SKM-1 (cell line): ENCODE measurements at regions not wholly inside any gene's neighbourhood (a gene's known extent, or its start where the extent isn't known, plus 50 kb on each side); places are given as distances from the start of the nearest gene placed in this dataset.
A peak's percentile ranks its signal among the peaks of the same experiment; 100 is the strongest.

Source experiments
- DNase-seq: peaks from one replicate; lab custom pipeline; 2025; ENCODE audit not compliant: unreplicated experiment; lab: John Stamatoyannopoulos, UW

DNA sequence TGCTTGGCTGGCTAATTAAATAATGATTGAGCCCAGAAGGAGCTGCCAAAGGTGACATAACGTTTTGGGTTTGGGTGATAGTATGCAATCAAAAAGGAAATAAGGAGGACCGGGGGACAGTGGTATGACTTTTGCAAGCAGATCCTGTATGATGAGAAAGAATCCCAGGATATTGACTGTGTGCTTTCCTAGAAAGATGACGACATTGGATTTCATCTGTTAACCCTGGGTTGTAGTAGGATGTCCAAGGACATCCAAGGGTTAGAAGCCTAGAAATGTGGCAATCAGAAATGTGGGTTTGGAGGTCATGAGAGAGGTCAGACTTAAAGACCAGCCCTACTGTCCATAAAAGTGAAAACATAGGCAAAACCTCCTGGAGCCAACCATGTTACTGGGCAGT lies 50.3 kb upstream of the HMHB1 start:
- no peak for DNase-seq

DNA sequence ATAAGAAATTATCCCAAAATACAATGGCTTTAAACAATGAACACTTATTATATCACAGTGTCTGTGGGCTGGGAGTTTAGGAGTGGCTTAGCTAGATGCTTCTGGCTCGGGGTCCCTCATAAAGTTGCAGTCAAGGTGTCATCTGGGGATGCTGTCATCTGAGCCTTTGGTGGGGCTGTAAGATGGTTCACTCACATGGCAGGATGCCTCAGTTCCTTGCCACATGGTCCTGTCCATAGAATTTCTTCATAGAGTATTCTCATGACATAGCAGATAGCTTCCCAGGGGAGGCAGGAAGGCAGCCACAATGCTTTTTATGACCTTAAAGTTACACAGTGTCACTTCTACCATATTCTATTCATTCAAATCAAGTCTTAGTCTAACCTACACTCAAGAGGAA lies 51.2 kb upstream of the HMHB1 start:
- DNase-seq, result no peak

DNA sequence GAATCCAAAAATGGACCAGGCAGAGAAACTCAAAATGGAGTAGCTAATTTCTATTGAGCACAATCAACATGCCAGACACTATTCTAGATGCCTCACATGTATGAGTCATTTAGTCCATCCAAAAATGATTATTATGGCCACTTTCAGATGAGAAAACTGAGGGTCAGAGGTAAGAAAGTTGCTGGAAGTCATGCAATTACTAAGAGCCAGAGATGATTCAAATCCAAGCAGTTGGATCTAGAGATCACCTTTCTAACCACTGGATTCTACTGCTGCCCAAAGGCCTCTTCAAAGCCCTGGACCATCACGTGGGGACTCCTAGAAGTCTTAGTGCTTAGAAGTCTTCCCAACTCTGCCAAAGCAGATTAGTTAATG lies 51.8 kb upstream of the HMHB1 start:
- DNase-seq, result no peak

DNA sequence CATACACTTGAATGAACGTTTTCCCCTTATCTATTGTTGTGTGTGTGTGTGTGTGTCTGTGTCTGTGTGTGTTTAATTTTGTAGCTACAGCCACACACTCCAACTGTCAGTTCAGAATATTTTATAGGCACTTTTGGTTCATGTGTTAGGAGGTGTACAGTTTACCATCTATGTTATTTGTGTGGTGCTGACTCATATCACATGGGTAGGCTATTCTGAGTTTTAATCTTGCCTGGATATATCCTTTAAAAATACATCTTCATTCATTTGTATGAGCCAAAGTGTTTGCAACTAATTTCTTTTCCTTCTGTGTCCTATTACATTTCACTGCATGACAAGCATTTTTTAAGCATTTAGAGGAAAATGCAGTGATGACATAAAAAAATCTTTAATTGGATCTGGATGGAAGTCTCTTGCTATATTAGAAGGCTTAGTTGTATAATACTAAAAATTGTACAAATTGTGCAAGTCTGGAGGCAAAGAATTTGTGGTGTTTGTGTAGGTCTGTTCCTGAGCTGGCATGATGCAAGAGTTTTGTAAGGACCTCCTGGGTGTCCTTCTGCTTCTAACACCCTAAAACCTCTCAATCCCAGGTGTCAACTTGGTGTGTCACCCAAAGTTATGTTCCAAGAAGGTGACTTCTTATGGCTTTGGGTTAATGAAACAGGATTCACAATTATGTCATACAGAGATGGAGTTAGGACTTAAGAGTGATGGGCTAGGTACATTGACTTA lies 52.4 kb upstream of the HMHB1 start:
- no peak for DNase-seq

DNA sequence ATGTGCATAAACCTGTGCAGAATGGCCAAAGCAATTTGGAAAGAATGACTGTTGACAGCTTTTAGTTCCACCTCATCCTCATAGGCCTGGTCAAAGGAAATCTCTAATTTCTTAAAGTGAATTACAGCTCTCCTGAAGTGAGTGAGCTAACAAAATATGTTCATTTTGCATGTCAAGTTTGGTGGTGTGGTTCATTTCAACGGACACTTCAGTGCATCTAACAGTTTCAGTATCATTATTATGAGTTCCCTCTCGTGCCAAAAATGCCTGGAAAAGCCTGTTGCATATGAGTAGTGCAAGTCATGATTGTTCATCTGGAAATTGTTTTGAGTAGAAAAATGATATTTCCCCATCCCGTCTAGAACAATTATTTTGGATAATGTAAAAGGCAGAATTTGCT lies 53.2 kb upstream of the HMHB1 start:
- no peak for DNase-seq

DNA sequence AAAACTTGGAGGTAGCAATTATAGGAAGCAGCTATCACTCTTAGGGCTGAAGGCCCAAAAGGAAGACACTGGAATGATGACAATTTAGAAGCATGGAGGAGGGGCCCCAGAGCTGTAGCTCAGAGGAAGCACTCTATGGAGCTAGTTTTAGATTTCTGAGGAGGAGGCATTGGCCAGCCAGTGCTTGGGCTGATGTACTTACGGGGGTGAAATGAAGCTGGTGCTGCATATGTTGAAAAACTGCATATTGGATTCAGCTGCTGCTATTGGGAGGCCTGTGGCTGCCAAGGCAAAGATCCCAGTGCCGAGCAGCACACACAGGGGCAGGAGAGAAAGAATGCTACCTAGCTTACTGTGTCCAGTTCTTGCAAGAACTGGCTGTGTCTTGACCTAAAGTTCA lies 53.9 kb upstream of the HMHB1 start:
- no peak for DNase-seq

DNA sequence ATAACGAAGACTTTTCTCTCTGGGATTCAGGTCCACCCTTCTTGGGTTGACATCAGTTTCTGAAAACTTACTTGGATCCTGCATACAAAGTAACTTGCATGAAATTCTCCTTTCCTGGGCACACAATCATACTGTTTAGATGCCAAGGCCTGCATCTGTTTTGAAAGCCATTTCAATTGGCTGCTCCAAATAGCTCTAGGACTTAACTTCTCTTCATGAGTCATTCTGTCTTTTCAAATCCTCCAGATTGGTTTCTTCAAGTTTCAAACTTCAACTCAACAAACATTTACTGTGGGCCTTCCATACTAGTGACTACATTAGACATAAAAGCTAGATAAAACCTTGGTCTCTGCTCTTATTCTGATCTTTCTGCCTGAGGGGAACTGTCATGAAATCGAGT lies 54.8 kb upstream of the HMHB1 start:
- no peak for DNase-seq

DNA sequence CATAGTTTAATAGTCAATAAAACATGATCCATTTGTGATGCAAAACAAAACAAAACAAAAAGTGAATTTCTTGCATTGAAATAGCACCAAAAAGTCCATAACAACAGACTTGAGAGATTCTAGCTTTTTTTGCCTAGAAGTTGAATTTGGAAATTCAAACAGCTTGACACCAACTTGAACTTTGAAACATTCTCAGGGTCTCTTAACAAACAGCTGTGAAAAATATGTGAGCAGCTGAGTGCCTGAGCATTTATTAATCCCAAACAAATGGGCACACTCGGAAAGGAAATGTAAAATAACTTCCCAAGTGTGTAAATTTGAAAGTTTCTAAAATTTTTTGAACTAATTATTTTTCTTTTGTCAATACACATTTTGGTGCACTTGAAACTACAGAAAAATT lies 56.0 kb upstream of the HMHB1 start:
- DNase-seq, result no peak

DNA sequence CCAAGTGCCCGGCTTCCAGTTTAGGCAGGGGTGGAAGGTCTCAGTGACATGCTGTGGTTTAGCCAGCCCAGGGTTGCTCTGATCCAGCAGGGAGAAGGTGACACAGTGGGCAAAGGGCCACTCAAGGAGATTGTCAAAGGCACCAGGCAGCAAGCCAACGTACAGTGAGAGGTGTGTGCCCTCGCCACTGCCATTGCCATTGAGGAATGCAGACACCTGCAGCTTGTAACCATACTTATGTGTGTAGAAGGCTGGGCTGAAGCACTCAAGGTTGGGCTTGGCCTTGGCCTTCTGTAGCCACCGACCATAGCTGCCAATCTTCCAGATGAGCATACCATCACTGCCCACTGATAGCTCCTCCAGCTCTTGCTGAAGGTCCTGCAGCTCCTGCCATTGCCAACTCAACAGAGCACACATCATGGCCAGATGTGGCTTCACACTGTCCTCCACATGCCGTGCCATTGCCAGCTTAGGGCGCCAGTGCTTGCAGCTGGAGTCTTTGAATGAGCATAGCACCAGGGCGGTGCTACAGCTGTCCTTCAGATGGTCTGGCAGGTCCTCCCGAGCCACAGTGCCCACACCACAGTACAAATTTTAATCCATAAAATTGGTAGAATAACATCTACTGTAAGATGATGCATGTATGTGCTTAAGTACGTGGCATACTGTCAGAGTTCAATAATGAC lies 59.7 kb upstream of the HMHB1 start:
- DNase-seq, result no peak

DNA sequence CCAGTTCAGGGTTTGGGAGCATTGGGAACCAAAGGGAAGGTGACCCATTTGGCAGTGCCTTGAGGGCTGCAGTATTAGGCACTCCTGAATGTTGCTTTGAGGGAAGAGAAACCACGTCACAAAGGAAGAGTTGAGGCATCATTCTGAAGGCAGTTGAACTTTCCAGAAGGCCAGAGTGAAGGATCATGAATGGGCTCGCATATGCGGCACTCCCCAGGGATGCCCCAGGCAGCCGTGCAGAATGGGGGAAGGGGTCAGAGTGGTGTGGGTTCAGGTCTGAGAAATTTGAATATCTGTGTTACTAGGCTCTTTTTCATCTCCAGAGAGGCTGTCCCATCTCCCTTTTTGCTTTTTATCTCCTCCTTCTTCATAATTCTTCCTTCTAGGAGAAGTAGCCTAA lies 60.6 kb upstream of the HMHB1 start:
- DNase-seq, result no peak

DNA sequence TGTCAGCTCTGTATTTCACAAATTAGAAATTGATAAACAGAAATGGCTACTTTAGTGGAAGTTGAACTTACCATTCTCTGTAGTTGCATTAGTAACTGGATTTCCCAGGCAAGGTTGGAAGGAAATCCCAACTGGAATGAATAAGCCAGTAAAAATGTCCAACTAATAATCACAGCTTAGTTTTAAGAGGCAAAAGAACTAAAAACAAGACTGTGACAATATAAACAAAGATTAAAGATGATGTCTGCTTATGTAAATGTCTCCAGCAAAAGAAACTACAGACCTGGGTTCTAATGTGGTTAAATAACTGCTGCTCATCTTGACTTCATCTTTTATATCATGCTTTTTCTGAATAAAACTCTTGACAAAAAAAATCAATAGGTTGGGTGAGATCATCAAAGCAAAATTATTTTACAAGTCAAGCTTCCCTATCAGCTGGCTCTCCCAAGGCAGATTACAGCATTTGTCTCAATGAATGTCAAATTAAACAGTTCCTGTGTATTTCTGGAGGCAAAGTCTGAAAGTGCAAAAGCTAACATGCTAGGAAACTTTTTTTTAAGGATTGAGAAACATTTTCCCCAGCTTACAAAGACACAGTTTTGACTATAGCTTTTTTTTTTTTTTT lies 62.3 kb upstream of the HMHB1 start:
- DNase-seq, result no peak

DNA sequence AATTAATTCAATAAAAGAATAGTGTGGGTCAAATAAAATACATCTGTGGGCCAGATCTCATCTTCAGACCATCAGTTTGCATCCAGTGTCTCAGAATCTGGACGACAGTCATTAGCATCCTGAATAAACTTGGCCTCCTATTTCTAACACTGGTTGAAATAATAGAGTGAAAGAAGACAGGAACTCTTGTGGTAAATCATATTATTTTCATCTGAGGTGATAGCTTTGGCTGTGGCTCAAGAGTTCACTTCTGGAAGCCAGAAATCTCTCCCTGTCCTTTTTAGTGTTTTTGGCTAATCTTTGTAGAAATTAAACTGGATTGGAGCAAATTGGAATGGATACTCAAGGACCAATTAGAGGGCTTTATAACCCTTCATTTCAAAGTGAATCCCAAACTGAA lies 63.4 kb upstream of the HMHB1 start:
- DNase-seq, result no peak

DNA sequence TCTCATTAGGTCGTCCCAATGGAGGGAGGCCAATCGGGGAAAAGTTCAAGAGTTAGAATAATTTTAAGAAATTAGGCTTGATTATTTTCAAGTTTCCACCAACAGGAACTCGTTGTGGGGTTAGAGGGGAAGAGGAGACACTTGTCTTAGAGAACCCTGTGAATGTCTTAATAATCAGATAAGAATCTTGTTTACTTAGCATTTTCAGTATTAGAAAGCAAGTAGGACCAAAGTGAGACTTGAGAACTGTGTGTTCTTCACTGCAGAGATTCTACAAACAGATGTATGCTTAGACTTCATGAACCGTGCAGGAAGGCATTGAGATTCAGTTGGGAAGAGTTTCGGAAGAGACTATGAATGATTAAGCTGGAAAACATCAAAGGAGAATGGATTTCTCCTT lies 69.0 kb upstream of the HMHB1 start:
- DNase-seq, result no peak

DNA sequence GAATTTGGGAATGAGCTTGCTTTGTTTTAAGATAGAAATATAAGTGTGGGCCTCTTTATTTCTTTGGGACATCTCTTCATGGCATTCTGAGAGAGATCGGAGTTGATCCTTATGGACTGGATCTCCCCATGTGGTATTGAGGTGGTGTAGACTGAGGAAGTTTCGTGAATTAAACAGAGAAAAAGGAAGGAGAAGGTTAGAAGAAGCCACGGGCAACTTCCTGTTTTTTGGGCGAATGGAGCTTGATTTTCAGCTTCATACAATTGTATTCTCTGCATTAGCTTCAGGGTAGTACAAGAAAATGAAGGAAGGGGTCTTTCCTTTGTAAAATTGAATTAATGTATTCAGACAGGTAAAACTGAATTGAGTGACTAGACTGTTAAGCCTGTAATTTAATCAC lies 70.5 kb upstream of the HMHB1 start:
- DNase-seq, result peak; percentile 57

DNA sequence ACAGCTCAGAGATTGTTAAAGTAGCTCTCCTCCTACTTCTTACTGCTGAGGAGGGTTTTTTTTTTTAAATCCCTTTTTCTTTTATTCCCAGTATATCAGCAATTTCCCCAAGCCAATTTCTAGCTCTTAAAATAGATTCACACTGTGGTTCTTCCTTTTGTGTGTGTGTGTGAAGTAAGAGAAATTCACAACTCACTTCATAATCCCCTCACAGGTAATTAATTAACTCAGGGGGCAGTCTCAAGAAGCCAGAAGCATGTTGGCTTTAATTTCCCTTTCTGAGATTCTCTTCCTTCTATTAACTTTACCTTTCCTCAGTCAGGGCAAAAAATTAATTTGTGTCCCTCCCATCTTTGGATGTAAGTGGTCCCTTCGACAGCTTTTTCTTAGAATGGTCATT lies 71.0 kb upstream of the HMHB1 start:
- DNase-seq, result no peak

DNA sequence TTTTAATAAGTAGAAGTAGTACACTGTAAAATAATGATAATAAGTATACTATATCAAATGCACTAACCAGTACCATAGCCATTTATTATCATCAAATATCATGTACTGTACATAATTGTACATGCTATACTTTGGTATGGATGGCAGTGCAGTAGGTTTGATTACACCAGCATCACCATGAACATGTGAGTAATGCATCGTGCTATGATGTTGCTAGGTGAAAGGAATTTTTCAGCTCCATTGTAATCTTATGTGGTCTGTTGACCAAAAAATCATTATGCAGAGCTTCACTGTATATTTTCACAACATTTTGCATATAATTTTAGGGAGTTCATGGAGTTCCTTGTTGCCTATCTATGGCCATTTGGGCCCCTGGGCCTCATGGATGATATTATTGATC lies 72.2 kb upstream of the HMHB1 start:
- no peak for DNase-seq

DNA sequence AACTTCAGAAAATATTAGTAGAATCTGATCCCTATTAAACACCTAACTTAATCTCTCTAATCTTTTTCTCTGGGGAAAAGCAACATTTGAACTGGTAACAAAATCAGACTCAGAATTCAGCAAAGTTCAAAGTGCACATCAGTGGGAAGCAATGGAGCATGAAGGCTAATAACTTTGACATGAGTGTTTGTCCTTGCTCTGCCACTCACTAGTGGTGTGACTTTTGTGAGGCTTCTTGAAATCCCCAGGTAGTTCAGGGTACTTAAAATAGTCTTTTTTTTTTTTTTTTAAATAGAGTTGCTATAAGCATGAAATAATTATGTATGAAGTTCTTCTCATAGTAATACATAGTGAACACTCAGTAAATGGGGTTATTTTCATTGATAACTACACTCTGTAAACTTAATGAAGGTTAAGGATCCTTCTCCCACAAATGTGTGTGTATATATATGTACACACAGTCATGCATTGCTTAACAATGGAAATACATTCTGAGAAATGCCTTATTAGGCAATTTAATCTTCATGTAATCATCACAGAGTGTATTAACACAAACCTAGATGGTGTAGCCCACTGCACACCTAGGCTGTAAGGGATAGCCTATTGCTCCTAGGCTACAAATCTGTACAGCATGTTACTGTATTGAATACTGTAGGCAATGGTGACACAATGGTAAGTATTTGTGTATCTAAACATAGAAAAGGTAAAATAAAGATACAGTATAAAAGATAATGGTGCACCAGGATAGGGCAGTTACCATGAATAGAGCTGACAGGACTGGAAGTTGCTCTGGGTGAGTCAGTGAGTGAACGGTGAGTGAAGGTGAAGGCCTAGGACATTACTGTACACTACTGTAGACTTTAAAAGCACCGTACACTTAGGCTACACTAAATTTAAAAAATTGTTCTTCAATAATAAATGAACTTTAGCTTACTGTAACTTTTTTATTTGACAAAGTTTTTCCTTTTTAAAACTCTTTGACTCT lies 73.3 kb upstream of the HMHB1 start:
- DNase-seq, result no peak

DNA sequence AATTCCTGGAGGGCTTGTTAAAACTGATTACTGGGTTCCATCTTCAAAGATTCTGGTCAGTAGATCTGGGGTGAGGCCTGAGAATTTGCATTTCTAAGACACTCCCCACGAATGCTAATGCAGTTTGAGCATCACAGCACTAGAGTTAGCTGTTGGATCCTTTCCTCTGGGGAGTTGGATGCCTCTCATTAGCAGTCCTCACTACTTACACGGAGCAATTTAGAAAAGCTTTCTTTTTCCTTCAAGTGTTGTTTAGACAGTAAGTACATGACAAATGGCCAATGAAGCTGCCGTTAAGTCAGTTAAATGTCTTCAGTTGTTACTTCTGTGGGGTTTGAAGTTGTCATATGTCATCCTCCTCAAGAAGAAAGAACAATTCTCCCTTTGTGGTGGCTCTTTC lies 74.9 kb upstream of the HMHB1 start:
- no peak for DNase-seq

DNA sequence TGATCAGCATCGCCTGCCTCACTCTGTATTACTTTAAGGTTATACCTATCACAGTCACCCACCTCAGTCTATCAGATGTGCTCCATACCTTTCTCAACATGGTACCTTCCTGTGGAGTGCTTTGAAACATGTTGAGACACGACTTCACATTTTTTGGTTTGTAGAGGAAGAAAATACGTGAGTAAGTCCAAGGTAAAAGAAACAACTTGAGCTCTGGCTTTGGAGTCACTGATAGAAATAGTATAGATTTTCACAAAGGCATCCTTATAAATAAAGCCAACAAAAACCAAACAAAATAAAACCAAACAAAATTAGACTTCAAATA lies 77.5 kb upstream of the HMHB1 start:
- no peak for DNase-seq

DNA sequence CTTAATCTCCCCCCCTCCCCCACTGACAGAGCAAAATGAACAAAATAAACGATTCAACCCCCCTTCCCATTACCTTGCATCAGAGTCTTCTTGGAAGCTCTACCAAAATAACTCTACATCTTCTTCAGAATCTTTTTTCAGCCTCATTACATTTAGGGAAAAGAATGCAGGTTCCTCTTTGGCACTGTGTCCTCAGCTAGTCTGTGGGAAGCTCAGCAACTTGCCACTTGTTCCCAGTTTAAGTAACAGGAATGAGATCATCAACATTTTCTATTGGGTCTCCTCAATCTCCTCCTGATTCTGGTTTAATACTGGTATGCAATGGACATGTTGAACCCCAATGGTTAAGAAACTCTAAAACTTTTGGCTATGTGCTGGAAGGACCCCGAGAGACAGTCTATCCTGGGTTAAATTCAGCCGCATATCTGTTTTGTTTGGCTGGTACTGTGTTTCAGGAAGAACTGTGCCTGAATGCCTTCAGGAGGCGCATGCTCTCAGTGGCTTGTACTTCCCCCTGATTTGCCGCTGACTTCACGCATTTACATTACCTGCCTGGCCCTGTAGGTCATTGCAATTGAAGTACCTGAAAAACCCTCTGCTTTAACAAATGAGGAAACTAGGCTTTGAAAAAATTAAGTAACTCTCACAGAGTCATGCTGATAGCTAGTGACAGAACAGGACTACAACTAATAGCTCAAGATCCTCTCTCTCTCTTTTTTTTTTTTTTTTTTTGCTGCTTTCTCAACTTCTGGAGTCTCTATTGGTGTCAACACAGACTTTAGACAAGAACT lies 78.1 kb upstream of the HMHB1 start:
- no peak for DNase-seq

DNA sequence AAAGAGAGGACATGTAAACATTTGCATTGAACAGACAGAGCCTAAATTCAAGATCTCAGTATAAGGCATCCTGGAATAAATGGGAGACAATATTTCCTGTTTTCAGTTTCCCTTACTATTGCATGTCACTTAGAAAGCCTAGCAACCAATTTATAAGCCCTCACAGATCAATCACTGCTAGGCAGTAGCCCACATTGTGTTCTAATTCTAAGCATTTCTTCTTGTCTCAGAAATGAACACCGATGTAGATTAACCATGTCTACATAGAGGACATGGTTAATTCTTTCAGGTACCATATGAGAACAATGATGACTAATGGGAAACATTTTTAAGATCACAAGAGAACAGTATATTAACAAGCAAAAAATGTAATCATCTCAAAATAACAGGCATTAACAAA lies 79.6 kb upstream of the HMHB1 start:
- DNase-seq, result no peak
